GM21529 (cell line): ENCODE measurements at regions not wholly inside any gene's neighbourhood (a gene's known extent, or its start where the extent isn't known, plus 50 kb on each side); places are given as distances from the start of the nearest gene placed in this dataset.
"Not testable (repeated sequence)": the region's sequence is repeated elsewhere in the genome, so short reads cannot be mapped to it uniquely, and the experiment has no call there.

ENCODE experiments used
- ATAC-seq: cut with Tn5 transposase; IDR thresholded peaks from one replicate; pipeline ENCODE4 v1.9.1; 2021; ENCODE audit not compliant: unreplicated experiment

GRCh38 chr12:124675881-124676713 is 108.7 kb upstream of the NCOR2 start:
- no peak for ATAC-seq

DNA sequence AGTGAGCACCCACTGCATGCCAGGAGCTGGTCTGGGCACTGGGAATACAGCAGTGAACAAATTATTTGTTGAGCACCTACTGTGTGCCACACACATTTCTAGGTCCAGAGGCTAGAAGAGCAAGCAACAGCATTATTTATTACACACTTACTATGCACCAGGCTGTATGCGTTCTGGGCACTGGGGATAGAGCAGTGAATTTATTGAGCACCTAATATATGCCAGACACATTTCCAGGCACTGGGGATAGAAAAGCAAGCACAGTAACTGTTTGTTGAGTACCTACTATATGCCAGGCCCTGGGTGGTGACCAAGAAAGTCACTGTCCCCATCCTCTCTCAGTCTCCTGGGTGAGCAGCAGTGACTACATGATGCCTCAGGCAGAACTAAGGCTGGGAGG is 107.5 kb upstream of the NCOR2 start:
- no peak for ATAC-seq

GRCh38 chr12:124673801-124674617 is 106.6 kb upstream of the NCOR2 start:
- ATAC-seq = no peak

DNA sequence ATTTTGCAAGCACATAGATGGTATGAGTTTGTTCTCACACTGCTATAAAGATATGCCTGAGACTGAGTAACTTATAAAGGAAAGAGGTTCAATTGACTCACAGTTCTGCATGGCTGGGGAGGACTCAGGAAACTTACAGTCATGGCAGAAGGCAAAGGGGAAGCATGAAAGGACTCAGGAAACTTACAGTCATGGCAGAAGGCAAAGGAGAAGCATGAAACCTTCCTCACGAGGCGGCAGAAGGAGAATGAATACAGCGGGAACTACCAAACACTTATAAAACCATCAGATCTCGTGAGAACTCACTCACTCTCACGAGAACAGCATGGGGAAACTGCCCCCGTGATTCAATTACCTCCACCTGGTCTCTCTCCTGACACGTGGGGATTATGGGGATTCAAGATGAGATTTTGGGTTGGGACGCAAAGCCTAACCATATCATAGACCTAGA is 101.9 kb upstream of the NCOR2 start:
- not testable (repeated sequence) for ATAC-seq

GRCh38 chr12:124668602-124669001 is 101.2 kb upstream of the NCOR2 start:
- ATAC-seq = no peak

DNA sequence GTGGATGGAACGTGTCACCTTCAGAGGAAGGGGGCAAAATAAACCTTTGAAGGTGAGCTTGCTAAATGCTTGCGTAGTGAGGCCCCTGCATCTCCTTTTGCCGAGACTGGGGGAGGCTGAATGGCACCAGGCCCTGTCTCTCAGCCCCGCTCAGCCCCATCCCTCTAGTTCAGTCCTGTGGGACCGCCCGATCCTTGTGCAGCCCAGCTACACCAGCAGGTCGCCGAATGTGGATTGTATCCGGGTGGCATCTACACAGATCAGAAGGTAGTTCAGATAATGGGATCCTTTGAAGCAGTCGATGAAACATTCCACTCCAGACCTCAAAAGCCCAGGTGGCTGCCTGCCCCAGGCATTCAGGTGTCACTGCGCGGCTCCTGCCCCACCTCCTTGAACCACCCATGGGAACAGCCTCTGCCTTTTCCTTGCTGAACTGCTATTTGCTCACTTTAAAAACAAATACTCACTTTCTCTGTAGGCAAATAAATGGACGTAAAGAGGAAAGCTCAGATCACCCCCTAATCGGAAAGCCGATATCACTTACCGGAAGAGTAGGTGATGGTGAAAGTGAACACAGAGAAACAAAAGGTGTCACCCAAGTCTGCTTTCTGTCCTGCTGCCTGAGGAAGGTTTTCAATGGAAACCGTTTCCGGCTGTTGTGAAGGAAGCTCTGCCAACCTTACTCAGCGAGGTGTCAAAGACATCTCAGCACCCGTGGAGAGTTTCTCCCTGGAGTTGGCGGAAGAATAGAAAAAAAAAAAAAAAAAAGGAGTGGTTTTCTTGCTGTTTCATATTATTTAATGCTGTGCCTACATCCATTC is 100.3 kb upstream of the NCOR2 start:
- no peak for ATAC-seq

DNA sequence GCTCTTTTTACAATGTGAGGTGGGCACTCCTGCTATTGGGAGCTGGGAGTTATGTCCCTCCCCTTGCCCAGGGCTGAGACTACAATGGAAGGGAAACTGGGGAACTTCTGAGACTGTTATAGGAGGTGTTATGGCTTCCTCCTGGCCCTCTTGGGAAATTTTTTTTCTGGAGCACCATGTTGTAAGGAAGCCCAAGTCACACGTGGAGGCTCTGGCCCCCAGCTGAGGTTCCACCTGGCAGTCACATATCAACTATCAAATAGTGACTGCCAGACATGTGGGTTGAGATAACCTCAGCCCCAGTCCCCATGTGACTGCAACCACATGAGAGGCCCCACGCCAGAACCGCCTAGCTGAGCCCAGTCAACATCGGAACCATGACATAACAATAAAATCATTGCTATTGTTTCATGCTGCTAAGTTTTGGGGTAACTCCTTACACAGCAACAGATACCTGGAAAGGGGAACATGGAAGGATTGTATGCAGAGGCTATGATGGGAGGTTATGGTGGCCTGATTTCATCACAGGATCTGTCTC is 99.4 kb upstream of the NCOR2 start:
- no peak for ATAC-seq

GRCh38 chr12:124665511-124665910 is 98.1 kb upstream of the NCOR2 start:
- no peak for ATAC-seq

GRCh38 chr12:124664395-124665111 is 97.1 kb upstream of the NCOR2 start:
- ATAC-seq = no peak

DNA sequence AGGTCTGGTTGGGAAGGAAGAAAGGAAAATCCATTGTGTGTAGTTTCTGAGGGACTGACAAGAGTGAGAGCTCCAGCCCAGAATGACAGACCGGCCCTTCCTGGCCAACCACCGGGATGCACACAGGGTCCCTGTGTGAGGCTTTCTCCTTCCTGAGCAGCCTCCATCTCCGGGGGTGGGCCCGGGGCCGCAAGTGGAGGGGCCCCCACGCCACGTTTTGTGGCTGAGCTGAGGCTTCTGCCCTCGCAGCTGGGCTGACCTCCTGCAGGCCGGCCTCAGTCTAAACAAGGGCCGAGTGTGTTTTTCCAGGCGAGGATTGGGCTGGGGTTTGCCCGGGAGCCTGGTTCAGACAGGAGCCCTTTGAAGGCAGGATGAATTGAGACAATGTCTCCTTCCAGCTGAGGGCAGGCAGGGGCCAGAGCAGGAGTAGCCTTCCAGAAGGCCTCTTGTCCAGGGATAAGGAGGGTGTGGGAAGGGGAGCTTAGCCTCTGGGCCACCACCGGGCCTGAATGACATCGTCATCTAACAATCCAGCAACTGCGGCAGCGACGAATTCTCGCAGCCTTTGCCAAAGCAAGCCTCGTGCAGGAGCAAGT is 96.5 kb upstream of the NCOR2 start:
- no peak for ATAC-seq

DNA sequence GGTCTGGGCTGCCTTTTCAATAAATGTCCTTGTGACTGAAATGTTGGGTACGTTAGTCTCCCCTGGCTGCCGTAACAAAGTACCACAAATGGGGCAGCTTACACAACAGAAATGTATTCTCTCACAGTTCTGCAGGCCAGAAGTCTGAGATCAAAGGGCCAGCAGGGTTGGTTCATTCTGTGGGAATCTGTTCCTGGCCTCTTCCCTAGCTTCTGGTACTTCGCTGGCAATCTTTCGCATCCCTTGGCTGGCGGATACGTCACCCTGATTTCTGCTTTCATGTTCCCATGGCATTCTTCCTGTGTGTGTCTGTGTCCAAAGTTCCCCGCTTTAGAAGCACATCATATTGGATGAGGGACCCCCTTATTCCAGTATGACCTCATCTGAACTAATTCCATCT is 95.8 kb upstream of the NCOR2 start:
- no peak for ATAC-seq

DNA sequence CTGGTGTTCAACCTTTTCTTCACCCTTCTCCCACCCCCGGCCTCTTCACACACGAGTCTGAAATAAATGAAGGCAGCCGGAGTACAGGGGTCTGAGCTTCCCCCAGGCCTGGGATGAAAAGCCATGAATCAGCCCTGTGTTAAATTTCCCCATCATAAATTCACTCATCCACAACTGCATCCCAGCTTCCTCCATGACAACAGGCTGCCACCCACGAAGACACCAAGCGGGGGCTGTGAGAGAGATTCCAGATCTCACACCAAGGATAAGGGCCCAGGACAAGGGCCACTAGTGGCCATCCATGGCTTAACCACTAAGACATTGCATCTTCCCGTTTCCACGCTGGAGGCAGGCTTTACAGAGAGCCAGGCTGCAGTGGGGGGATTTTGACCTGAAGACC is 93.9 kb upstream of the NCOR2 start:
- ATAC-seq = no peak

DNA sequence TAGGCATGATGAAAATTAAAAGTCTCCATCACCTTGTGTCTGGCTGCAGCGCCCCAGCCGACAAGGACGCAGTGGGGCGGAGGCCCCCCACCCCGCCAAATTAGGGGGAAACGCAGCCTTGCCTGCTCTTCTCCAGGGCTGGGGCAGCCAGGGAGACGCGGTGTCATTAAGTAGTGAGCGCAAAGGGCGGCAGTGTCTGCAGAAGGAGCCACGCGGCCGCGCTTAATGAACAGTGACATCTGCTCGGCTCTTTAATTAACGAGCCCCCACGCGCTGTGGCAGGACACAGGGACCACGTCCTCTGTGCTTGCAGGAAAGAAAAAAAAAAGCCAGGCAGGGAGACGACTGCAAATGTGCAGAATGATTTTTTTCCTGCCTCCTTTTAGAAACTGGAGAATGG is 93.4 kb upstream of the NCOR2 start:
- ATAC-seq = no peak

DNA sequence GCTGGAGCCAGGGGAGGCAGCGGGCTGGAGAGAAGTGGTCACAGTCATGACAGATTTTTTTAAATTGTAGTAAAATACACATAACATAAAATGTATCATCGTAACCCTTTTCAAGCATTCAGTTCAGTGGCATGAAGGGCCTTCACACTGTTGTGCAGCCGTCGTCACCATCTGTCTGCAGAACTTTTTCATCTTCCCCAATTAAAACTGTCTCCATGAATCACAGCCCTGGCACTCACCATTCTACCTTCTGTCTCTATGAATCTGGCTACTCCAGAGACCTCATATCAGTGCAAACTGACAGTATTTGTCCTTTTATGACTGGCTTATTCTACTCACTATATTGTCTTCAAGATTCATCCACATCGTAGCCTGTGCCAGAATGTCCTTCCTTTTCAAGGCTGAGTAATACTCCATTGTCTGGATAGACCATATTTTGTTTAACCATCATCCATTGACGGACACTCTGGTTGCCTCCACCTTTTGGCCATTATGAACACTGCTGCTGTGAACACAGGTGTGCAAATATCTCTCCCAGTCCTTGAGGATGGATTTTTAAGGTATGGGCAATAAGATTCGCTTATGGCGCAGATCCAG is 91.5 kb upstream of the NCOR2 start:
- no peak for ATAC-seq

DNA sequence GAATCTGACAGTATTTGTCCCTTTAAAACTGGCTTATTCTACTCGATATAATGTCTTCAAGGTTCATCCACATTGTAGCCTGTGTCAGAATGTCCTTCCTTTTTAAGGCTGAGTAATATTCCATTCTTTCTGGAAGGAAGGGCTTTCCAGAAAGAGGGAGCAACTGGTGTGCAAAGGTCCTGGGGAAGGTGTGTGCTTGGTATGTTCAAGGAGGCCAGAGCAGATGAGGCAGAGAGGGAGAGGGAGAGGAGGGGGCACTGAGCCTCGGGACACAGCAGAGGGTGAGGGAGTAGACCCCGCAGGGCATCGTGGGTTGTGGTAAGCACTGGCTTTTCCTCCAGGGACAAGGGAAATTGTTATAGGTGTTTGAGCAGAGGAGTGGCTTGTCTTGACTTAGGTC is 90.9 kb upstream of the NCOR2 start:
- ATAC-seq = no peak

- ATAC-seq = no peak
Measured at GRCh38 chr12:124656947-124657434, 89.6 kb upstream of the NCOR2 start.

GRCh38 chr12:124655698-124656516 is 88.5 kb upstream of the NCOR2 start:
- no peak for ATAC-seq

DNA sequence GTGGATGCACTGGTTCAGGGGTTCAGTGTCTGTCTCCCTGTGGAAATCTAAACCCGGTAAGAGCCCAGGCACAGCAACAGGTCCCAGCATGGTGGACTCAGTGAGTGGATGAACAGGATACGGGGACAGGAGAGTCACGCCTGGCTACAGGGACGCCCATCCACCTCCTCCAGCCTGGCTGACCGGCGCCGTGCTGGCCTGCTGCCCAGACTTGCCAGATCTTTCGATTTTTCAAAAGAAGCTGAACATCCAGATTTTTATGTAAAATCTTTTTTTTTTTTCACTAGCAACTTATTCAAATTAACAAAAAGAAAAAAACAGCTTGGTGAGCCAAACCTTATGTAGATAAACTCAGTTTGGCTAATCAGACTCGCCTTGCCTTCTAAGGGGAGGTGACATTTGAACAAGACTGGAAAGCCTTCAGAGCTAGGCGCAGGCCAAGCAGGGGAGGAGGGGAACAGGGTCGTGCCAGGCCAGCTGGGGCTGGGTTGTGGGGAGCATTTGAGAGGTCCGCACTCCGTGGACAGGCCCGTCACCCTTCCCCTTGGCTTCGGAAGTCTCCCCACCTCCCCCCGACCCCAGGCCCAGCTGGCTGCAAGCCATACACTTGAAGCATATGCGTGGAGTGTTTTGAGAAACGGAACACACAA is 87.8 kb upstream of the NCOR2 start:
- ATAC-seq = no peak
